Heart left ventricle (tissue), 16 donors: ENCODE measurements at regions not wholly inside any gene's neighbourhood (a gene's known extent, or its start where the extent isn't known, plus 50 kb on each side); places are given as distances from the start of the nearest gene placed in this dataset.

Source experiments
- ATAC-seq, 4 donors: fragments of 200-7000 bp; cut with Tn5 transposase; one replicate each; pipeline ENCODE4 v1.9.1; 2020 to 2022; ENCODE audit warnings: moderate library complexity in 4 of 4, mild to moderate bottlenecking in 3 of 4, moderate number of reproducible peaks in 1 of 4
- DNase-seq, 5 donors: peaks; one replicate each; pipeline ENCODE4 v3.0.0-alpha.2; 2020
- H3K27ac ChIP-seq, 12 donors: fragments of 200-600 bp; sonication (generic) in 4 of 12; one replicate each; pipeline versions ENCODE4 v1.5.0 to v1.8.0; 2016 to 2022; ENCODE audit warnings: mild to moderate bottlenecking in 2 of 12
- H3K27me3 ChIP-seq, 9 donors: fragments of 200-600 bp; sonication (generic) in 2 of 9; one replicate each; pipeline versions ENCODE4 v1.5.1 to v1.8.0; 2016 to 2022; ENCODE audit warnings: mild to moderate bottlenecking in 3 of 9
- H3K36me3 ChIP-seq, 9 donors: fragments of 200-600 bp; sonication (generic) in 2 of 9; one replicate each; pipeline versions ENCODE4 v1.5.0 to v1.8.0; 2018 to 2022; ENCODE audit warnings: mild to moderate bottlenecking in 2 of 9
- H3K4me1 ChIP-seq, 12 donors: fragments of 200-600 bp; sonication (generic) in 4 of 12; one replicate each; pipeline versions ENCODE4 v1.5.0 to v1.8.0; 2016 to 2022; ENCODE audit warnings: mild to moderate bottlenecking in 3 of 12
- H3K4me3 ChIP-seq, 12 donors: fragments of 200-600 bp; sonication (generic) in 4 of 12; one replicate each; pipeline versions ENCODE4 v1.5.0 to v1.8.0; 2017 to 2022; ENCODE audit warnings: mild to moderate bottlenecking in 9 of 12, moderate library complexity in 4 of 12
- H3K9me3 ChIP-seq, 12 donors: fragments of 200-600 bp; sonication (generic) in 4 of 12; one replicate each; pipeline versions ENCODE4 v1.5.0 to v1.8.0; 2016 to 2022; ENCODE audit warnings: mild to moderate bottlenecking in 1 of 12
- POLR2A ChIP-seq, 2 donors: fragments of 450-650 bp; IDR thresholded peaks; one replicate each; pipeline ENCODE4 v1.6.1; 2017; ENCODE audit warnings: antibody characterized with exemption in 2 of 2, mild to moderate bottlenecking in 2 of 2, moderate library complexity in 2 of 2
- WGBS, 4 donors: extraction: QIAGEN DNeasy Blood & Tissue Kit in 2 of 4; methylation state at CpG; one replicate each; pipeline versions ENCODE4 v1.1.5 to v1.1.7; 2013 to 2018; 5-methylcytosine and 5-hydroxymethylcytosine counted together
- intact Hi-C, 10 donors: fragments of 100-400 bp; cut with DNase I; formaldehyde crosslinking; loops; one replicate each; pipeline versions ENCODE4 v1.11.1 to v1.14.2; 2022
- TF ChIP-seq, protein P1 (sequence below), 12 donors: fragments of 200-600 bp; sonication (generic) in 4 of 12; IDR thresholded peaks; one replicate each; pipeline versions ENCODE4 v1.5.0 to v1.8.0; 2018 to 2022; ENCODE audit warnings: antibody characterized with exemption in 12 of 12, mild to moderate bottlenecking in 5 of 12
- donor health status: ischemic (EF 13 %, LVEDD 7.1; RV severe dilation, severe dysfunction).
- donor health status: healthy with polysubstance abuse.
- donor health status: DM: no; HTN: yes; CAD: no.
- donor health status: DM: no; HTN: no; CAD: no.
- donor health status: ischemic (EF 25% LVEDD 6.9; RV normal size, moderate dysfunction).
- donor health status: ischemic (EF 25% LVEDD 5.7; RV mildly dilated, moderate dysfunction).
- donor health status: healthy.
- donor health status: DM: yes; HTN: yes; CAD: no.
- donor health status: ischemic (EF 35%, LVEDD 5.7; RV mildly dilated, moderate dysfunction).
- donor health status: nonischemic (EF 11% LVEDD 7.7; RV severe dilation, severe dysfunction).
- donor health status: DM: yes; HTN: yes; CAD: no.
- donor health status: PGD.
- donor health status: ischemic (EF 29% LVEDD 5.4; RV normal size, mild dysfunction).
- donor health status: nonischemic (EF 23%, LVEDD 6.1; RV moderate dilation, normal function).

- TF ChIP-seq, protein P1, sequence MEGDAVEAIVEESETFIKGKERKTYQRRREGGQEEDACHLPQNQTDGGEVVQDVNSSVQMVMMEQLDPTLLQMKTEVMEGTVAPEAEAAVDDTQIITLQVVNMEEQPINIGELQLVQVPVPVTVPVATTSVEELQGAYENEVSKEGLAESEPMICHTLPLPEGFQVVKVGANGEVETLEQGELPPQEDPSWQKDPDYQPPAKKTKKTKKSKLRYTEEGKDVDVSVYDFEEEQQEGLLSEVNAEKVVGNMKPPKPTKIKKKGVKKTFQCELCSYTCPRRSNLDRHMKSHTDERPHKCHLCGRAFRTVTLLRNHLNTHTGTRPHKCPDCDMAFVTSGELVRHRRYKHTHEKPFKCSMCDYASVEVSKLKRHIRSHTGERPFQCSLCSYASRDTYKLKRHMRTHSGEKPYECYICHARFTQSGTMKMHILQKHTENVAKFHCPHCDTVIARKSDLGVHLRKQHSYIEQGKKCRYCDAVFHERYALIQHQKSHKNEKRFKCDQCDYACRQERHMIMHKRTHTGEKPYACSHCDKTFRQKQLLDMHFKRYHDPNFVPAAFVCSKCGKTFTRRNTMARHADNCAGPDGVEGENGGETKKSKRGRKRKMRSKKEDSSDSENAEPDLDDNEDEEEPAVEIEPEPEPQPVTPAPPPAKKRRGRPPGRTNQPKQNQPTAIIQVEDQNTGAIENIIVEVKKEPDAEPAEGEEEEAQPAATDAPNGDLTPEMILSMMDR (IDR thresholded peaks at IDR 0.05): no peak
- Histone ChIP-seq H3K36me3 (no peaks in the 10 kb centered on the region), H3K27ac (no peak overlapping the region), H3K9me3 (no peaks in the 10 kb centered on the region), H3K4me3 (no peak overlapping the region), H3K27me3 (no peaks in the 10 kb centered on the region), H3K4me1 (peaks cover 0 to 8% (median 0%) of the 10 kb centered on the region in 12 donors)
- no peak for DNase-seq
- WGBS, 4 donors: 85 to 97% (median 92%) methylated on average over 1 of the region's 1 CpG
- intact Hi-C loops: no loop called here
- no peak for ATAC-seq
Measured at GRCh38 chr12:77486872-77487271, 343.8 kb upstream of the NAV3 start.

GRCh38 chr12:77485961-77486854 is 344.5 kb upstream of the NAV3 start:
- 87 to 95% (median 93%) methylated on average over 3 of the region's 3 CpGs for WGBS, 4 donors
- Histone ChIP-seq H3K27me3 (no peaks in the 10 kb centered on the region), H3K4me3 (no peak overlapping the region), H3K27ac (no peak overlapping the region), H3K4me1 (peaks cover 0 to 8% (median 0%) of the 10 kb centered on the region in 12 donors), H3K36me3 (no peaks in the 10 kb centered on the region), H3K9me3 (no peaks in the 10 kb centered on the region)
- no peak for DNase-seq
- TF ChIP-seq, protein P1 (IDR thresholded peaks at IDR 0.05): no peak
- no peak for TF ChIP-seq POLR2A (IDR thresholded peaks at IDR 0.05)
- intact Hi-C loops: no loop called here
- no peak for ATAC-seq

- TF ChIP-seq POLR2A (IDR thresholded peaks at IDR 0.05): no peak
- TF ChIP-seq, protein P1 (IDR thresholded peaks at IDR 0.05): no peak
- DNase-seq (no peak), ATAC-seq (no peak)
- Histone ChIP-seq H3K4me3 (no peak overlapping the region), H3K27me3 (no peaks in the 10 kb centered on the region), H3K4me1 (peaks cover 0 to under 1% (median 0%) of the 10 kb centered on the region in 12 donors), H3K36me3 (no peaks in the 10 kb centered on the region), H3K9me3 (no peaks in the 10 kb centered on the region), H3K27ac (no peak overlapping the region)
- intact Hi-C loops: no loop called here
- whole genome bisulfite sequencing, 4 donors: 83 to 93% (median 89%) methylated on average over 1 of the region's 1 CpG
Measured at GRCh38 chr12:77481687-77482086, 349.0 kb upstream of the NAV3 start.

DNA sequence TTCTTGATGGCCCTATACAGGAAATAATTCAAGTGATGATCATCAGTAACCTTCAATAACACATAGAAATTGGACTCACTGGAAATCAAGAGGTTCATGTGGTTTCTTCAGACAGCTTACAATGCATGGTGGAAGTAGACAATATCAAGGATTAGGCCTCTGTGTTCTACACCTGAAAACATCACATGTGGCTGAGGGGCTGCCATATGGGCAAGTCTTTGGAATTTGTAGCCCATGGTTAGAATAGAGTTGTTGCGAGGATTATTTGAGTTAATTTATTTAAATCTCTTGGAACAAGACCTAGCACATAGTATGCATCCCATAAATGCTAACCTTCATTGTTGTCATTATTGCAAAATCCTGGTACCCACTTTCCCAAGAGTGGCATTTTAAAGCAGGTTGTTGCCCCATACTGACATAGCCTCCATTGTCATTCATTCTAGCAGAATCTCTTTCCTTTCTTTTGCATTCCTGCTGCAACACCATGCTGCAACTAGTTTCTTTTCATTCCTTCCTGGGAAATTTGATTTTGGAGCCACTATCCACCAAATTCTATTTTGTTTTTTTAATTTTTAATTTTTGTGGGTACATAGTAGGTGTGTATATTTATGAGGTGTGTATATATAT is 352.7 kb upstream of the NAV3 start:
- Histone ChIP-seq H3K36me3 (no peaks in the 10 kb centered on the region), H3K27ac (no peak overlapping the region), H3K27me3 (no peaks in the 10 kb centered on the region), H3K9me3 (no peaks in the 10 kb centered on the region), H3K4me1 (no peaks in the 10 kb centered on the region), H3K4me3 (no peak overlapping the region)
- WGBS, 4 donors: 98 to 100% (median 100%) methylated on average over 1 of the region's 1 CpG
- intact Hi-C loops: no loop called here
- DNase-seq: no peak
- no peak for ATAC-seq
- TF ChIP-seq POLR2A (IDR thresholded peaks at IDR 0.05): no peak
- TF ChIP-seq, protein P1 (IDR thresholded peaks at IDR 0.05): no peak
